NCI-H2107 (cell line): ENCODE measurements at regions not wholly inside any gene's neighbourhood (a gene's known extent, or its start where the extent isn't known, plus 50 kb on each side); places are given as distances from the start of the nearest gene placed in this dataset.
"Not testable (repeated sequence)": the region's sequence is repeated elsewhere in the genome, so short reads cannot be mapped to it uniquely, and the experiment has no call there.

ENCODE experiments used
- DNase-seq: peaks from one replicate; lab custom pipeline; 2025; lab: John Stamatoyannopoulos, UW

- no peak for DNase-seq
Observed at GRCh38 chr1:218874801-218875400, 298.8 kb upstream of the LYPLAL1 start.

GRCh38 chr1:218878369-218878768 is 295.3 kb upstream of the LYPLAL1 start:
- DNase-seq, result no peak

- DNase-seq, result no peak
Observed at GRCh38 chr1:218880484-218881060, 293.1 kb upstream of the LYPLAL1 start.

GRCh38 chr1:218882454-218882853 is 291.2 kb upstream of the LYPLAL1 start:
- no peak for DNase-seq

- no peak for DNase-seq
Observed at GRCh38 chr1:218886101-218886871, 287.4 kb upstream of the LYPLAL1 start.

- no peak for DNase-seq
Observed at GRCh38 chr1:218887141-218887925, 286.3 kb upstream of the LYPLAL1 start.

- no peak for DNase-seq
Observed at GRCh38 chr1:218890451-218890850, 283.2 kb upstream of the LYPLAL1 start.

- DNase-seq, result no peak
Observed at GRCh38 chr1:218891577-218891976, 282.1 kb upstream of the LYPLAL1 start.

- no peak for DNase-seq
Observed at GRCh38 chr1:218895064-218895587, 278.6 kb upstream of the LYPLAL1 start.

GRCh38 chr1:218896202-218896601 is 277.5 kb upstream of the LYPLAL1 start:
- no peak for DNase-seq

- DNase-seq, result no peak
Observed at GRCh38 chr1:218898921-218899320, 274.8 kb upstream of the LYPLAL1 start.

GRCh38 chr1:218900615-218901014 is 273.1 kb upstream of the LYPLAL1 start:
- DNase-seq, result no peak

- DNase-seq, result no peak
Observed at GRCh38 chr1:218904416-218904815, 269.3 kb upstream of the LYPLAL1 start.

GRCh38 chr1:218916720-218917119 is 257.0 kb upstream of the LYPLAL1 start:
- no peak for DNase-seq

GRCh38 chr1:218917656-218918055 is 256.0 kb upstream of the LYPLAL1 start:
- no peak for DNase-seq

GRCh38 chr1:218925777-218926176 is 247.9 kb upstream of the LYPLAL1 start:
- DNase-seq, result no peak

GRCh38 chr1:218926631-218927030 is 247.0 kb upstream of the LYPLAL1 start:
- DNase-seq, result no peak

GRCh38 chr1:218930000-218930399 is 243.7 kb upstream of the LYPLAL1 start:
- no peak for DNase-seq

GRCh38 chr1:218930472-218931241 is 243.0 kb upstream of the LYPLAL1 start:
- DNase-seq, result no peak

GRCh38 chr1:218931324-218931723 is 242.4 kb upstream of the LYPLAL1 start:
- no peak for DNase-seq

GRCh38 chr1:218933513-218933912 is 240.2 kb upstream of the LYPLAL1 start:
- no peak for DNase-seq

GRCh38 chr1:218935408-218935807 is 238.3 kb upstream of the LYPLAL1 start:
- not testable (repeated sequence) for DNase-seq
